ENCODE measurements at regions not wholly inside any gene's neighbourhood (a gene's known extent, or its start where the extent isn't known, plus 50 kb on each side); places are given as distances from the start of the nearest gene placed in this dataset.
A peak's percentile ranks its signal among the peaks of the same experiment; 100 is the strongest.

DNA sequence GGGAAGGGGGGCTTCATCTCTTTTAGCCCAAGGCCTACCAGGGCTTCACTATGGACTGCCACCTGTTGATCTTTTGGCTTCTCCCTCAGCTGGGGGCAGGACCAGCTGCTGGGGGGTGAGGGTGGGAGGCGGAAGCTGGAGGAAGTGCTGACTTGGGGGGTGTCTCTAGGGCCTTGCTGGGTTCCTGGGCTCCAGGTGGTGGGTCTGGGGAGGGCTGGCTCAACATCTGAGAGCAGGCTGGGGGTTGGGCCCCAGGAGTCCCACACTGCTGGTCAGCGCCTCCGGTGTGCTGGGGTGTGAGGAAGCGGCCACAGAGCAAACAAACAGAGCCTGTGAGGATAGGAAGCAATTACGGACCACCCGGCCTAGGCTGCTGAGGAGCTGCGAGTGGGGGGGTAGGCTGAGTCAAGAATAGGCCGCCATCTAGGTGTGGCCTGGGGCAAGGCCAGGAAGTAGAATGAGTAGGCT is 85.7 kb downstream of the EFNB1 start:
- no peaks in the 10 kb centered on the region for H3K36me3 ChIP-seq
- H3K9me3 ChIP-seq = no peaks in the 10 kb centered on the region
- H3K4me1 ChIP-seq = no peaks in the 10 kb centered on the region
- TF ChIP-seq POLR2A (IDR thresholded peaks at IDR 0.05) = no peak
- TF ChIP-seq POLR2AphosphoS5 (IDR thresholded peaks at IDR 0.05) = no peak
- TF ChIP-seq, protein P1, sequence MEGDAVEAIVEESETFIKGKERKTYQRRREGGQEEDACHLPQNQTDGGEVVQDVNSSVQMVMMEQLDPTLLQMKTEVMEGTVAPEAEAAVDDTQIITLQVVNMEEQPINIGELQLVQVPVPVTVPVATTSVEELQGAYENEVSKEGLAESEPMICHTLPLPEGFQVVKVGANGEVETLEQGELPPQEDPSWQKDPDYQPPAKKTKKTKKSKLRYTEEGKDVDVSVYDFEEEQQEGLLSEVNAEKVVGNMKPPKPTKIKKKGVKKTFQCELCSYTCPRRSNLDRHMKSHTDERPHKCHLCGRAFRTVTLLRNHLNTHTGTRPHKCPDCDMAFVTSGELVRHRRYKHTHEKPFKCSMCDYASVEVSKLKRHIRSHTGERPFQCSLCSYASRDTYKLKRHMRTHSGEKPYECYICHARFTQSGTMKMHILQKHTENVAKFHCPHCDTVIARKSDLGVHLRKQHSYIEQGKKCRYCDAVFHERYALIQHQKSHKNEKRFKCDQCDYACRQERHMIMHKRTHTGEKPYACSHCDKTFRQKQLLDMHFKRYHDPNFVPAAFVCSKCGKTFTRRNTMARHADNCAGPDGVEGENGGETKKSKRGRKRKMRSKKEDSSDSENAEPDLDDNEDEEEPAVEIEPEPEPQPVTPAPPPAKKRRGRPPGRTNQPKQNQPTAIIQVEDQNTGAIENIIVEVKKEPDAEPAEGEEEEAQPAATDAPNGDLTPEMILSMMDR (IDR thresholded peaks at IDR 0.05) = no peak
- no peak for TF ChIP-seq EP300 (IDR thresholded peaks at IDR 0.05)
- no peak overlapping the region for H3K4me3 ChIP-seq
- intact Hi-C loops (cut with DNase I; ENCODE audit: low total_unique reads) = no loop called here
- DNase-seq = no peak
- H3K27me3 ChIP-seq = peaks cover 0 to 12% (median 6%) of the 10 kb centered on the region in 3 donors
- H3K27ac ChIP-seq = no peak overlapping the region
- WGBS, 5 donors = 72 to 87% (median 79%) methylated on average over 8 of the region's 8 CpGs

DNA sequence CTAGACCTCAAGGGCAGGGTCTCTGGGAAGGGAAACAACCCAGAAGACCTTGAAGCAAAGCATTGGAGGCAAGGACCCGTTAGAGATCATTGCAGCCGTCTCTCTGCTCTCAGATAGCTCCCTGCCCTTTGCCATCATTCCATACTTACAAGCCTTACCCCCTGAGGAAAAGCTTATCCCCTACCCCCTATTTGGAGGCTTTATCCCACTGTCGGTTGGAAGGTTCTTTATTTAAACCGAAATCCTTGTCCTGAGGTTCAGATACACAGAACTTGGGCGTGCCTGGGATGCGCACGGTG is 84.4 kb downstream of the EFNB1 start:
- intact Hi-C loops (cut with DNase I; ENCODE audit: low total_unique reads) = no loop called here
- Histone ChIP-seq H3K9me3 (no peaks in the 10 kb centered on the region), H3K36me3 (no peaks in the 10 kb centered on the region), H3K4me3 (no peak overlapping the region), H3K4me1 (no peaks in the 10 kb centered on the region), H3K27me3 (peaks cover 0 to 12% (median 6%) of the 10 kb centered on the region in 3 donors), H3K27ac (no peak overlapping the region)
- no peak for DNase-seq
- WGBS, 5 donors = 76 to 94% (median 87%) methylated on average over 7 of the region's 7 CpGs
- TF ChIP-seq POLR2A (IDR thresholded peaks at IDR 0.05) (no peak), EP300 (IDR thresholded peaks at IDR 0.05) (no peak), POLR2AphosphoS5 (IDR thresholded peaks at IDR 0.05) (no peak)
- TF ChIP-seq, protein P1 (IDR thresholded peaks at IDR 0.05) = no peak

DNA sequence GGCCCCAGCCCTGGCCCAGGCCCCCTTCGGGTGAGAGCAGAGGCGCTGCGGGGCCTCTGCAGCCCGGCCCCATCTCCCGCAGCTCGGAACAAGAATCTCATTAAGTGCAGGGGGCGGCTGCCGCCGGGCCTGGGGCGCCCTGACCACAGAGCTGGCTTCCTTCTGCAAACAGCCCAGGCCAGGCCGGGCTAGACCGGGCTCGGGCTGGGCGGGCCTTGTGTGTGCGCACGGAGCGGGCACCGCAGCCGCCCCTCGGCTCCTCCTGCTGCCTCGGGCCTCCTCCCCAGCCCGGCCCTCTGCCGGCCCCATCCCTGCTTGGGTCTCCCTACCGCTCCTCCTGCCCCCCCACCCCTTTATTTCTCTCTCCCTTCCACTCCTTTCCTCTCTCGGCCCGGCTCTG is 83.3 kb downstream of the EFNB1 start:
- TF ChIP-seq EP300 (IDR thresholded peaks at IDR 0.05) = no peak
- TF ChIP-seq, protein P1 (IDR thresholded peaks at IDR 0.05) = no peak
- TF ChIP-seq POLR2A (IDR thresholded peaks at IDR 0.05) = no peak
- no peak for TF ChIP-seq POLR2AphosphoS5 (IDR thresholded peaks at IDR 0.05)
- peak in 1 of 2 donors; percentile 77 for DNase-seq
- H3K27me3 ChIP-seq = peaks cover 0 to 12% (median 6%) of the 10 kb centered on the region in 3 donors
- H3K4me1 ChIP-seq = no peaks in the 10 kb centered on the region
- H3K4me3 ChIP-seq = no peak overlapping the region
- WGBS, 5 donors = 22 to 61% (median 44%) methylated on average over 4 to 26 of the region's 26 CpGs
- H3K9me3 ChIP-seq = no peaks in the 10 kb centered on the region
- H3K27ac ChIP-seq = no peak overlapping the region
- H3K36me3 ChIP-seq = no peaks in the 10 kb centered on the region
- intact Hi-C loops (cut with DNase I; ENCODE audit: low total_unique reads) = no loop called here

DNA sequence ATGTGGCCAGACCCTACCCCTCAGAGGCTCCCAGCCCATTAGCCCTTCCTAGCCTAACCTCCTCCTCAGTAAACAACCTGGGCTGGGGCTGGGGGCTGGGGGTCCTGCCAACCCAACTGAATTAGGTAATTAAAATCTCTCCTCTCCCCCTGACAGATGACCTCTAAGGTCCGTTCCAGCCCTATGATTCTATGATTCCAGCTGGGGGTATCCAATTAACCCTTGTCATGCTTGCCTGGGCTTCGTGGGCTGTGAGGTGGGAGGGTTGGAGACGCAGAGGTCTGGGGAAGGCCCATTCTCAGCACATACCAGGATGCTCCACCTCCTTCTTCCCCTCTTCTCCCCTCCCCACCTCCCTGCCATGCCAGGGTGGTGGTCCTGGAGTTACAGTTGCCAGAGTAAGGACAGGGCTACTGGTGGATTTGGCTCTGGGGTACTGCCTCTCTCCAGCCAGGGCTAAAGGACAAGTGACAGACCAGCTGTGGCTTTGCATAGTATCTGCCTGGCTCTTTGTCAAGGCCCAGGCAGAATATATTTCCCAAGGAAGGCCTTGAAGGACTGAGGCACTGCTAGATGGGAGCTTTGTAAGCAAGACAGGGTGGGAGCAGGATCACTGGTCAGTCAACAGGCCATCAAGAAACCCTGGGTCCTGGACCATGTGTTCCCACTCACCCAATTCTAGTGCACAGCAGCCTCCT is 82.1 kb downstream of the EFNB1 start:
- Histone ChIP-seq H3K9me3 (no peaks in the 10 kb centered on the region), H3K27me3 (peaks cover 0 to 7% (median 6%) of the 10 kb centered on the region in 3 donors), H3K27ac (no peak overlapping the region), H3K4me3 (no peak overlapping the region), H3K4me1 (no peaks in the 10 kb centered on the region), H3K36me3 (no peaks in the 10 kb centered on the region)
- WGBS, 5 donors = 51 to 94% (median 84%) methylated on average over 2 to 3 of the region's 3 CpGs
- TF ChIP-seq EP300 (IDR thresholded peaks at IDR 0.05) = no peak
- no peak for TF ChIP-seq POLR2AphosphoS5 (IDR thresholded peaks at IDR 0.05)
- TF ChIP-seq POLR2A (IDR thresholded peaks at IDR 0.05) = no peak
- TF ChIP-seq, protein P1 (IDR thresholded peaks at IDR 0.05) = no peak
- intact Hi-C loops (cut with DNase I; ENCODE audit: low total_unique reads) = no loop called here
- DNase-seq = no peak

Measured in stomach (tissue), 8 donors.